ENCODE measurements at regions not wholly inside any gene's neighbourhood (a gene's known extent, or its start where the extent isn't known, plus 50 kb on each side); places are given as distances from the start of the nearest gene placed in this dataset.
"Not testable (repeated sequence)": the region's sequence is repeated elsewhere in the genome, so short reads cannot be mapped to it uniquely, and the experiment has no call there.

- no peaks in the 10 kb centered on the region for H3K36me3 Mint-ChIP-seq (ENCODE audit: insufficient read depth)
Observed at GRCh38 chr1:227508431-227508830, 54.9 kb upstream of the ZNF678 start.

GRCh38 chr1:227506490-227507393 lies 56.6 kb upstream of the ZNF678 start:
- ATAC-seq (replicated peaks; ENCODE audit: extremely low read depth, poor library complexity, severe bottlenecking); DNase-seq (ENCODE audit: low spot score in 2 of 2); H3K4me3 Mint-ChIP-seq; H3K36me3 Mint-ChIP-seq (ENCODE audit: insufficient read depth); H3K9me3 Mint-ChIP-seq; H3K27ac Mint-ChIP-seq (ENCODE audit: low read depth); H3K4me1 Mint-ChIP-seq: not testable (repeated sequence)
- peaks cover 24% of the 10 kb centered on the region for H3K27me3 Mint-ChIP-seq

More at GRCh38 chr1:227508431-227508830, 54.9 kb upstream of the ZNF678 start:
- Mint-ChIP-seq H3K9me3 (no peaks in the 10 kb centered on the region), H3K27ac (ENCODE audit: low read depth) (no peak overlapping the region), H3K4me3 (no peak overlapping the region), H3K4me1 (no peaks in the 10 kb centered on the region), H3K27me3 (peaks cover 35% of the 10 kb centered on the region)
- ATAC-seq (replicated peaks; ENCODE audit: extremely low read depth, poor library complexity, severe bottlenecking) (no peak), DNase-seq (ENCODE audit: low spot score in 2 of 2) (no peak)

DNA sequence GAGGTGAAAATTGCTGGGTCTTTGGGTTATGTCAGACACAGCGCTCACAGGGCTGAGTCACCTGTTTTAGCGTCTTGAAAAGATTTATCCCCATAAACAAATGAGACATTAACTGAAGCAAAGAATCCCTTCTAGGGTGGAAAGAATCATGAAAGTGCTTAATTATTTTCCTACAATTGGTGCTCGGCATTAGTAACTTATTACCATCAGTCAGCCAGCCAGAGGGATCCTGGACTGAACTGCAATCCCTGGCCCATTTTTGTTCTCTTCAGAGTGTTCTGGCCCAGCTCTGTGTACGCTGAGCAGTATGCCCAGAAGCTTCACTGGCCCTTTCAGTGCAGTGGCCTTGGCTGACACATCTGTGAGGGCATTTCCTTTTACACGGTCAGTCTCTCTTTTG lies 67.3 kb upstream of the ZNF678 start:
- not testable (repeated sequence) for ATAC-seq (replicated peaks; ENCODE audit: extremely low read depth, poor library complexity, severe bottlenecking); H3K9me3 Mint-ChIP-seq; H3K36me3 Mint-ChIP-seq (ENCODE audit: insufficient read depth); H3K4me3 Mint-ChIP-seq; H3K4me1 Mint-ChIP-seq; H3K27ac Mint-ChIP-seq (ENCODE audit: low read depth); DNase-seq (ENCODE audit: low spot score in 2 of 2); H3K27me3 Mint-ChIP-seq

- ATAC-seq (replicated peaks; ENCODE audit: extremely low read depth, poor library complexity, severe bottlenecking); H3K9me3 Mint-ChIP-seq; H3K27me3 Mint-ChIP-seq; H3K4me3 Mint-ChIP-seq; H3K27ac Mint-ChIP-seq (ENCODE audit: low read depth); H3K36me3 Mint-ChIP-seq (ENCODE audit: insufficient read depth); DNase-seq (ENCODE audit: low spot score in 2 of 2); H3K4me1 Mint-ChIP-seq: not testable (repeated sequence)
Observed at GRCh38 chr1:227493863-227494551, 69.3 kb upstream of the ZNF678 start.

- ATAC-seq (replicated peaks; ENCODE audit: extremely low read depth, poor library complexity, severe bottlenecking): no peak
- Mint-ChIP-seq H3K36me3 (ENCODE audit: insufficient read depth) (no peaks in the 10 kb centered on the region), H3K4me3 (no peak overlapping the region), H3K27me3 (no peaks in the 10 kb centered on the region), H3K9me3 (no peaks in the 10 kb centered on the region), H3K4me1 (no peaks in the 10 kb centered on the region), H3K27ac (ENCODE audit: low read depth) (no peak overlapping the region)
- DNase-seq (ENCODE audit: low spot score in 2 of 2): no peak
Observed at GRCh38 chr1:227490478-227490877, 72.9 kb upstream of the ZNF678 start.

DNA sequence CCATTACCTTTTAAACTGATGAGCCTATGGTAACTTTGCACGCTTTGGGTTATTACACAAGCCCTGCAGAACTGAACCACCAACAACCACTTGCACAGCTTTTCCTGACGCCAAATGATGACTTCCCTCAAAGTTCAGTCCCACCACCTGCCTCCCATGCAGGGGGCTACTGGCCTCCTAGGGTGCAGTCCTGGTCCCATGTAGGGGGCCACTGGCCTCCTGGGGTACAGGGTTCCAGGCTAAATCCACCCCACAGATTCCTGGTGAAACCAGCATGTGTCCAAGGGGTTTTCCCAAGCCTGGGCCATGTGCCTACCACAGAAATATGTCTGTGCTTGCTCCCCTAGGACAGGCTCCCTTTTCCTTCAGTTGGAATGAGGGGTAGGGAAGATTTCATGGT lies 73.4 kb upstream of the ZNF678 start:
- DNase-seq (ENCODE audit: low spot score in 2 of 2) (no peak), ATAC-seq (replicated peaks; ENCODE audit: extremely low read depth, poor library complexity, severe bottlenecking) (no peak)
- Mint-ChIP-seq H3K27ac (ENCODE audit: low read depth) (no peak overlapping the region), H3K9me3 (no peaks in the 10 kb centered on the region), H3K36me3 (ENCODE audit: insufficient read depth) (no peaks in the 10 kb centered on the region), H3K4me1 (no peaks in the 10 kb centered on the region), H3K27me3 (no peaks in the 10 kb centered on the region), H3K4me3 (no peak overlapping the region)

DNA sequence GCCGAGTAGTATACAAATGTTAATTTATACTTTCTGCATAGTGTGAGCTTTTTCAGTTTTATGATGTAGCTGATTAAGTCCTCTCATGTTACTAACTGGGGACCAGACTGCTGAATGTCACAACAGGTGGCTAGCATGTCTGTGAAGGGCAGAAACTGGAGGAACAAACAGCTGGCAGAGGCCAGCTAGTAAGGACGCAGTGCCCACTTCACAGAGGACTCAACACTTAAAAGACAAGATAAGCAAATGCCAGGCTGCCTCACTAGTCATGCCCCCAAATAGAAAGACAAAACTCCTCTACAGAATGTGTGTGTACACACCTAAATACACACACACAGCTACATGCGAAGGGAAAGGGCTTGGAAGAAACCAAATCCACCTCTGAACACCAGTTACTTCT lies 73.8 kb upstream of the ZNF678 start:
- H3K27me3 Mint-ChIP-seq: no peaks in the 10 kb centered on the region
- no peaks in the 10 kb centered on the region for H3K36me3 Mint-ChIP-seq (ENCODE audit: insufficient read depth)
- no peak for DNase-seq (ENCODE audit: low spot score in 2 of 2)
- no peak for ATAC-seq (replicated peaks; ENCODE audit: extremely low read depth, poor library complexity, severe bottlenecking)
- H3K4me3 Mint-ChIP-seq: no peak overlapping the region
- no peak overlapping the region for H3K27ac Mint-ChIP-seq (ENCODE audit: low read depth)
- no peaks in the 10 kb centered on the region for H3K4me1 Mint-ChIP-seq
- H3K9me3 Mint-ChIP-seq: no peaks in the 10 kb centered on the region

DNA sequence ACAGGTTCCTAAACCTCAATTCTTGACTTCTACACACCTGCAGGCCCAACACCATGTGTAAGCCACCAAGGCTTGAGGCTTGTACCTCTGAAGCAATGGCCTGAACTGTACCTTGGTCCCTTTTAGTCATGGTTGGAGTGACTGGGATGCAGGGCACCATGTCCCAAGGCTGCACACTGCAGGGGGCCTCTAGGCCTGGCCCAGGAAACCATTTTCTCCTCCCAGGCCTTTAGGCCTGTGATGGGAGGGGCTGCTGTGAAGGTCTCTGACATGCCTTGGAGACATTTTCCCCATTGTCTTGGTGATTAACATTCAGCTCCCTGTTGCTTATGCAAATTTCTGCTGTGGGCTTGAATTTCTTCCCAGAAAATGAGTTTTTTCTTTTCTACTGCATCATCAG lies 75.8 kb upstream of the ZNF678 start:
- H3K4me1 Mint-ChIP-seq: no peaks in the 10 kb centered on the region

DNA sequence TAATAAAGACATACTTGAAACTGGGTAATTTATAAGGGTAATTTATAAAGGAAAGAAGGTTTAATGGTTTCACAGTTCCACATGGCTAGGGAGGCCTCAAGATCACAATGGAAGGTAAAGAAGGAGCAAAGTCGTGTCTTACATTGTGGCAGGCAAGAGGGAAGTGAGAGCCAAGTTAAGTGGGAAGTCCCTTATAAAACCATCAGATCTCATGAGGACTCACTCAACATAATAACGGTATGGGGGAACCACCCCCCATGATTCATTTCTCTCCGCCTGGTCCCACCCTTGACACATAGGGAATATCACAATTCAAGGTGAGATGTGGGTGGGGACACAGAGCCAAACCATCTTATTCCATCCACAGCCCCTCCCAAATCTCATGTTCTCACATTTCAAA lies 76.8 kb upstream of the ZNF678 start:
- no peaks in the 10 kb centered on the region for H3K4me1 Mint-ChIP-seq
- H3K4me3 Mint-ChIP-seq: no peak overlapping the region
- H3K27ac Mint-ChIP-seq (ENCODE audit: low read depth): no peak overlapping the region
- no peaks in the 10 kb centered on the region for H3K9me3 Mint-ChIP-seq
- H3K27me3 Mint-ChIP-seq: no peaks in the 10 kb centered on the region
- ATAC-seq (replicated peaks; ENCODE audit: extremely low read depth, poor library complexity, severe bottlenecking) (no peak), DNase-seq (ENCODE audit: low spot score in 2 of 2) (no peak)
- no peaks in the 10 kb centered on the region for H3K36me3 Mint-ChIP-seq (ENCODE audit: insufficient read depth)

More for the DNA sequence above, 75.8 kb upstream of the ZNF678 start:
- DNase-seq (ENCODE audit: low spot score in 2 of 2) (no peak), ATAC-seq (replicated peaks; ENCODE audit: extremely low read depth, poor library complexity, severe bottlenecking) (no peak)
- Mint-ChIP-seq H3K4me3 (no peak overlapping the region), H3K36me3 (ENCODE audit: insufficient read depth) (no peaks in the 10 kb centered on the region), H3K27ac (ENCODE audit: low read depth) (no peak overlapping the region), H3K27me3 (no peaks in the 10 kb centered on the region), H3K9me3 (no peaks in the 10 kb centered on the region)

DNA sequence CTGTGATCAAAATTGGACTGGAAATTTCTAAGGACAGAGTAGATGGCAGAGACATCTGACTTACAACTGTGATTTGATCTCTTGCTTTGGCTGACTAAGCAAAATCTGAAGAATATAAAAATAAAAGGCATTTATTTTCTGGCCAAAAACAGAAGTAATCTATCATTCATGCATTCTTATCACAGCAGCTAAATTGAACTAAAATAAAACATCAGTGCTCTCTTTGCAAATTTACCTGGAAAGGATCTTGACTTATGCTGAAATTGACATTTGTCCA lies 81.4 kb upstream of the ZNF678 start:
- Mint-ChIP-seq H3K9me3 (no peaks in the 10 kb centered on the region), H3K4me1 (no peaks in the 10 kb centered on the region), H3K4me3 (no peak overlapping the region), H3K36me3 (ENCODE audit: insufficient read depth) (no peaks in the 10 kb centered on the region), H3K27ac (ENCODE audit: low read depth) (no peak overlapping the region), H3K27me3 (peaks cover 44% of the 10 kb centered on the region)
- DNase-seq (ENCODE audit: low spot score in 2 of 2) (no peak), ATAC-seq (replicated peaks; ENCODE audit: extremely low read depth, poor library complexity, severe bottlenecking) (no peak)

GRCh38 chr1:227474072-227474471 lies 89.3 kb upstream of the ZNF678 start:
- not testable (repeated sequence) for DNase-seq (ENCODE audit: low spot score in 2 of 2); H3K36me3 Mint-ChIP-seq (ENCODE audit: insufficient read depth); H3K9me3 Mint-ChIP-seq; H3K27ac Mint-ChIP-seq (ENCODE audit: low read depth); ATAC-seq (replicated peaks; ENCODE audit: extremely low read depth, poor library complexity, severe bottlenecking); H3K4me3 Mint-ChIP-seq; H3K4me1 Mint-ChIP-seq
- peaks cover 60% of the 10 kb centered on the region for H3K27me3 Mint-ChIP-seq

- no peak overlapping the region for H3K4me3 Mint-ChIP-seq
- ATAC-seq (replicated peaks; ENCODE audit: extremely low read depth, poor library complexity, severe bottlenecking) (no peak), DNase-seq (ENCODE audit: low spot score in 2 of 2) (no peak)
- H3K9me3 Mint-ChIP-seq: peaks cover 4% of the 10 kb centered on the region
- no peaks in the 10 kb centered on the region for H3K4me1 Mint-ChIP-seq
- peaks cover 48% of the 10 kb centered on the region for H3K27me3 Mint-ChIP-seq
- H3K27ac Mint-ChIP-seq (ENCODE audit: low read depth): no peak overlapping the region
- H3K36me3 Mint-ChIP-seq (ENCODE audit: insufficient read depth): no peaks in the 10 kb centered on the region
Observed at GRCh38 chr1:227472772-227473171, 90.6 kb upstream of the ZNF678 start.

- no peaks in the 10 kb centered on the region for H3K4me1 Mint-ChIP-seq
- peaks cover 4% of the 10 kb centered on the region for H3K9me3 Mint-ChIP-seq
- no peak overlapping the region for H3K27ac Mint-ChIP-seq (ENCODE audit: low read depth)
- H3K4me3 Mint-ChIP-seq: no peak overlapping the region
- no peaks in the 10 kb centered on the region for H3K36me3 Mint-ChIP-seq (ENCODE audit: insufficient read depth)
- DNase-seq (ENCODE audit: low spot score in 2 of 2): no peak
- H3K27me3 Mint-ChIP-seq: peaks cover 28% of the 10 kb centered on the region
- no peak for ATAC-seq (replicated peaks; ENCODE audit: extremely low read depth, poor library complexity, severe bottlenecking)
Observed at GRCh38 chr1:227470688-227471087, 92.7 kb upstream of the ZNF678 start.

Measured in central memory CD8-positive, alpha-beta T cell (primary cell).